ENCODE measurements at regions not wholly inside any gene's neighbourhood (a gene's known extent, or its start where the extent isn't known, plus 50 kb on each side); places are given as distances from the start of the nearest gene placed in this dataset.

DNA sequence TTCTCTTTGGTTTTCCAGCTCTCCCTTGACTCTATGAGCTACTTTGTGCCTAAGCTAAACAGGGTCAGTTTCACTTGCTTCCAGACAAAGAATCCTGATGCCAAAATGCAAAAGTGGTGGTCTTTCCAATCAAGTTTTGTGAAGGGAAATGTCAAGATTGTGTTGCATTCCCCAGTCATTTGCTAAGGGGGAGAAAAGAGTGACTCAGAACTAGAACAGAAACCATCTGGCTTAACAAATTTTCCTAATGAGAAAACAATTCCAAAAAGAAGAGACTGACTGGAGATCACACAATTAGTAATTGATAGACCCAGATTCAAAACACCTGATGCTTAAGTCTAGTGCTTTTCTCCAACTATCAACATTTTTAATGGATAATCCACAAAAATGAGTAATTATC, 235.1 kb upstream of the DIO2 start:
- POLR2A ChIA-PET = no interaction called here
- CTCF ChIA-PET = no interaction called here

DNA sequence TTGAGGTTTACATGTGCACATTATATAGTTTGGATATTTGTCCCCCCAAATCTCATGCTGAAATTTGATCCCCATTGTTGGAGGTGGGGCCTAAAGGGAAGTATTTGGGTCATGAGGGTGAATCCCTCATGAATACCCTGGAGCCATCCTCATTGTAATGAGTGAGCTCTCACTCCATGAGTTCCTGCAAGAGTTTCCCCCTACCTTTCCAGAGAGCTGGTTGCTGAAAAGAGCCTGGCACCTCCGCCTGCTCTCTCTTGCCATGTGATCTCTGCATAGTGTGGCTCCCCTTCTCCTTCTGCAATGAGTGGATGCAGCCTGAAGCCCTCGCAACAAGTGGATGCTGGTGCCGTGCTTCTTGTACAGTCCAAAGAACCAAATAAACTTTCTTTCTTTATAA, 234.3 kb upstream of the DIO2 start:
- POLR2A ChIA-PET = no interaction called here
- CTCF ChIA-PET = no interaction called here

- ChIA-PET CTCF (no interaction called here), POLR2A (no interaction called here)
Observed at GRCh38 chr14:80434574-80435321, 223.4 kb upstream of the DIO2 start.

DNA sequence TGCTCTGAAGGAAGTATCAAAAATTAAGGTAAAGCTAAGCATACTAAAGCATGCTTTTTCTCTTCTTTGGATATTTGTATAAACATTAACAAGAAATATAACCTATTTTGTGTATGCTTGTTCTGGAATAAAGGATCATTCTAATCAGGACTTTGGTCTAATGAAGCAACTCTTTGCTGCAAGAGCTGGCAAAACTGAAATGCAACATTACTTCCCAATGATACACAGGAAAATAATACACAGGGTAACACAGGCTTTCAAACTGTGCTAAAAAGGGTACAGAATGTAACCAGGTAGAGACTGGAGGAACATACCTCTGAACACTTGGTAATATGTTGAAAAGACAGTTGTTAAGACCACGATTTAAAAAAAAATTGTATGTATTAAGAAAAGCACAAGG, 222.5 kb upstream of the DIO2 start:
- POLR2A ChIA-PET = no interaction called here
- CTCF ChIA-PET = no interaction called here

- POLR2A ChIA-PET = no interaction called here
- CTCF ChIA-PET = no interaction called here
Observed at GRCh38 chr14:80428671-80429070, 217.4 kb upstream of the DIO2 start.

DNA sequence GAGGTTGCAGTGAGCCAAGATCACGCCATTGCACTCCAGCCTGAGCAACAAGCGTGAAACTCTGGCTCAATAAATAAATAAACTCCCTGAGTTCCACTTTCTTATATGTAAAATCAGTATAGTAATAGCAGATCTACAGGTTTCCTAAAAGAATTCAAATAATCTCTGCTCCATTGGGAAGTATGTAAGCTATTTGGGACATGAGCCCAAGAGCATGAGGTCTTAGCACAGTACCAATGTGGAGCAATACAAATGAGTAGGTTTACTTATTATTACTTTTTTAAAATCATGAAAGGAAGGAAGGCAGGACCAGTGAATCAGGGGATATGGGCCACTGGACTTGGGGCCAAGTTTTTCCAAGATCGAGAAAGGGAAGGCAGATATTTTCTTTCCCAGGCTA, 216.9 kb upstream of the DIO2 start:
- CTCF ChIA-PET = no interaction called here
- POLR2A ChIA-PET = no interaction called here

DNA sequence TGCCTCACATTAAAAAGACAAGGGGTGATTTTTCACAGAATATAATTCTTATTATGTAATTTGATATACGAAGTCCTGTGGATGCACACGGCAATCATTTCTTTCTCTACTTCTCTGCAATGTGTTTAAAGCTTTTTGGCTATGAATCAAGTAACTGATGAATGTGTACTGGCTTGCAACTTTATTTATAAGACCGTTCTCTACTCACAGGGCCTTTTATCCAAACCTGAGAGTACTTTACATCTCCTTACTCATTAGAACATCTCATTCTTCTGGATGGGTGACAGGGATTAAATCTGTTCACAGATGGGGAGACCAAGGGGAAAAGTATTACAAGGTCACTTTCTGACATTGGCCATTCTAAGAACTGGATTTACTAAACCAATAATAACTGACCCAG, 215.8 kb upstream of the DIO2 start:
- POLR2A ChIA-PET = no interaction called here
- CTCF ChIA-PET = interaction anchor here (0.6 kb wide), 1 partner anchor 617 kb away, joined by 3 read pairs; no protein-coding TSS in a partner anchor

- POLR2A ChIA-PET = no interaction called here
- CTCF ChIA-PET = no interaction called here
Observed at GRCh38 chr14:80426683-80427082, 215.4 kb upstream of the DIO2 start.

- ChIA-PET POLR2A (no interaction called here), CTCF (no interaction called here)
Observed at GRCh38 chr14:80425686-80426085, 214.4 kb upstream of the DIO2 start.

DNA sequence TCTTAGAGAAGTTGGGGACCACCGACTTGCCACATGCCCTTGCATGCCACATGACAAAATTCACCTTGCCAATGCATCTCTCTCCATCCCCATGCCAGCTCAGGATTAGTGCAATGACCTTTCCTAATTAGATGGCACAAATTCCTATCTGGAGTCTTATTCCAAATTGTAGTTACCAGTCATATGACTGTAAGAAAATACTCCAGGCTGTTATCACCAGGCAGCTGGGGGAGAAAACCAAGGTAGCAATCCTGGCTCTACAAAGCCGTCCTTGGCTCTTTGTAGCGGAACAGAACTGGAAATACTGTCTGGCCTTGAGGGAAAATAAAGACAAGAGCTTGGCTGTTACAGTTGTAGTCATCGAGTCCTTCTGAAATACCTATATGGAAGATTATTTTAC, 208.5 kb upstream of the DIO2 start:
- POLR2A ChIA-PET = no interaction called here
- CTCF ChIA-PET = no interaction called here

DNA sequence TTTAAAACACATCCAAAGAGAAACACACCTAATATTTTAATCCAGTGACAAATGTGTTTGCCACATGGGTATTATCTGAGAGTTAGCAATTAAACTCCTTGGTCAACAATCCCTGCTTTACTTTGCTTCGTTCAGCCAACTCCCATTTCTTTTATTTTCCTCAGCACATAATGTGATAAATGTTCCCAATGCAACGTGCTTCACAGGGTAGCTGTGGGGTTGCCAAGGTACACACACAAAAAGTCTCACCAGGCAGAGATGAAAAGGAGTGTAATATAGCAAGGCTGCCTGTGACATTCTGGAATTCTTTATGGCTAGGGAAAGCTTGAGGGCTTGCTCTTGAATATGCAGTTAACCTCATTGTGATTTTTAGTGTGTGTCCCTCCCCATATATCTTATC, 208.0 kb upstream of the DIO2 start:
- ChIA-PET POLR2A (no interaction called here), CTCF (no interaction called here)

DNA sequence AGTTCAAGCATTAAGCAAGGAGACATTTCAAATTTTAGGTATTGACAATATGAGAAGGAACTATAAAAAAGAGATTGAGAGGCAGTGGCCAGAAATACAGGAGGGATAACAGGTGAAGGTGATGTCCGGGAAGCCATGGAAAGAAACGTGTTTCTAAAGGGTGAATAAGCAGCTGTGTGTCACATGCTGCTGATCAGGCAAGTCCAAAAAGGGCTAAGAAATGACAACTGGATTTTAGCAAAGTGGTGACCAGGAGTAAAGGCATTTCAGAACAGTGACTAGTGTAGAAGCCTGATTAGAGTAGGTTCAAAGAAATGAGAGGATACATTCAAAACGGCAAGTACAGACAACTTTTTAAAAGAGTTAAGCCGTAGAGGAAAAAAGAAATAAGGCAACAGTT, 204.3 kb upstream of the DIO2 start:
- ChIA-PET POLR2A (no interaction called here), CTCF (no interaction called here)

DNA sequence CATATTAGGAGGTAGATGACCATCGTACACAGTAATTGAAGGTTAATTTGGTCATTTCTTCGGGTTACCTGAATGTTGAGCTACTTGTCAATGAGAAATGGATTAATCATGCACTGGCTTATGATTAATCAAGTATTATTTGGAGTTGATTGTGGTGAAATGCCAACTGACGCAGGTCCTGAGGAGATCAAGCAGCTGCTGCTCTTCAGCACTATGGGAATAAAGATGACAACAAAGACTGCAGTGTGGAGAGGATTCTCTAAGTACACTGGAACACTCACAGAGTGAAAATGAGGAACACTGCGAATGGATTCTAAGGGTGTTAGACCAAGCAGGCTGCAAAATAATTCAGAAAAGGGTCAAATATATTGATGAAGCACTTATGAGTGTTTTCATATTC, 202.8 kb upstream of the DIO2 start:
- ChIA-PET CTCF (no interaction called here), POLR2A (no interaction called here)

- CTCF ChIA-PET = no interaction called here
- POLR2A ChIA-PET = no interaction called here
Observed at GRCh38 chr14:80404413-80404812, 193.1 kb upstream of the DIO2 start.

DNA sequence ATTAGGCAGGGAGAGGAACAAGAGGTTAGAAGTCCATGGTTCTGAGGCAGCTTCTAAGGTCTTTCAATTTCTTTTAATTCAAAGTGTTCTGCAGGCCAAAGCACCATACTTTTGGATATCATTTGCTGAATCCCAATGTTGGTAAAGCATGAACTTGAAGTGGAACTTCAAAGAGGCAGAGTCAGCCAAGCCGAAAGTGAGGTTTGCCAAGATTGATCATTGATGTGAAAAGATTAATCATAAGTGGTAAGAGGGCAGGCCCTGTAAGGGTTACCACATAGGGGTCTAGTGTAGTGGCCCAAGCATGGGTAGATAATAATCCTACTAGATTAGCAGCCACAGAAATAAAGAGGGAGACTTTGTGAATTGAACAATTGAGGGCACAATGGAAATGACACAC, 191.7 kb upstream of the DIO2 start:
- ChIA-PET POLR2A (no interaction called here), CTCF (no interaction called here)

GRCh38 chr14:80395031-80395430, 183.7 kb upstream of the DIO2 start:
- ChIA-PET POLR2A (no interaction called here), CTCF (no interaction called here)

GRCh38 chr14:80393766-80394165, 182.5 kb upstream of the DIO2 start:
- ChIA-PET CTCF (no interaction called here), POLR2A (no interaction called here)

DNA sequence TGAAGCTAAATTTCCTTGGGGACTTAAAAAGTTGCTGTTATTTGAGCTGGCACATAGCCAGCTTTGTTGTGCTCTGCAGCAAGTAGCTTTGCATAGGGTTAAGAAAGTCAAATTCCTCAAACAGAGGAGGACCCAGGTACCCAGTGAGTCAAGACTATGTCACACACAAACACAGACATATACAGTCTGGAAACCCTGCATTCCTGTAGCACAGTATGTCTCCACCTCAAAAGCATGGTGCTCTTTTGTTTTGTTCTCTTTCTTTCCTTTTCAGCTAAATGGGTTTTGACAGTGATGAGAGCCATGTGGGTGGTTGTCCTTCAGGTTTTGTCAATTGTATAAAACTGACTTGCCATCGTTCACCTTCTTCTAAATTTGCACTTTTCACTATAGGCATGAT, 179.6 kb upstream of the DIO2 start:
- ChIA-PET CTCF (no interaction called here), POLR2A (no interaction called here)

- ChIA-PET POLR2A (no interaction called here), CTCF (no interaction called here)
Observed at GRCh38 chr14:80388980-80389711, 177.8 kb upstream of the DIO2 start.

GRCh38 chr14:80387563-80387981, 176.3 kb upstream of the DIO2 start:
- ChIA-PET CTCF (no interaction called here), POLR2A (no interaction called here)

GRCh38 chr14:80385336-80385735, 174.0 kb upstream of the DIO2 start:
- POLR2A ChIA-PET = no interaction called here
- CTCF ChIA-PET = no interaction called here

DNA sequence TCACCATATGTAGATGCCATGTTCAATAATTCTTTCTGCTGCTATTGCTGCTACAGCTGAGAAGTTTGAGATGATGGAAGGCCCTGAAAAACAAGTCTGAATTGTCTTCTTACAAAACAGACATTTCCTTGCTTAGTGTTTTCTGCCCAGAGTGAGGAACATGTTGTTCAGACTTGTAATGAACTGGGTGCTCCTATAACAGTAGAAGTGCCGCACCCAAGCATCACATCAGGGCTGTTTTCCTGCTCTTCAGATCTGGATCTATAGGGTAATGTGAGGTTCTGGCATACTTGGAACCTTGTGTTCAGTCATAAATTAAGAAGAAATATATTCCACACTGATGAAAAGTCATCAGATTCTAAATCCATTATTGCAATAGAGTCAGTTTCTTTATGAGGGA, 171.9 kb upstream of the DIO2 start:
- POLR2A ChIA-PET = no interaction called here

More for the DNA sequence above, 171.9 kb upstream of the DIO2 start:
- CTCF ChIA-PET = no interaction called here
